ENCODE measurements at regions not wholly inside any gene's neighbourhood (a gene's known extent, or its start where the extent isn't known, plus 50 kb on each side); places are given as distances from the start of the nearest gene placed in this dataset.
A peak's percentile ranks its signal among the peaks of the same experiment; 100 is the strongest.
"Not testable (repeated sequence)": the region's sequence is repeated elsewhere in the genome, so short reads cannot be mapped to it uniquely, and the experiment has no call there.

DNA sequence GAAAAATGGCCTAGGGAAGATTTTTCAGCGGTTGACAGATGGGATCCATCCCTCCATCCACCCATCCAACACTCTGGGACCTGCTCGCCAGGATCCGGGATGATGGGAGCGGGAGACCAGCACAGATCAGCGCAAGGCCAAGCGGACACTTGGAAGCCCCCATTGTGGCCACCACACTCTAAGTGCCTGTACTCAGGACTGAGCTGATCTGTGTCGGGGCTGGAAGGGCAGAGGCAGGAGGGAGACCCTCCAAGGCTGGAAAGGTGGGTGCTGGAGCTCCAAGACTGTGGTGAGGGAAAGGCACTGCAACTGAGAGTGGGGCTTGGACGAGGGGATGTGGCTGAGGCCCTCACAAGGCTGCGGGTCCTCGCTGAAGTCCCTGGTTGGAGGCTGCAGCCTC lies 91.8 kb upstream of the TRPM1 start:
- no peak for TF ChIP-seq POLR2A (IDR thresholded peaks at IDR 0.05; ENCODE audit: low read depth, low read length)
- TF ChIP-seq TAF1 (IDR thresholded peaks at IDR 0.05; ENCODE audit: borderline replicate concordance, low read depth, low read length), result no peak
- TF ChIP-seq POLR2AphosphoS5 (IDR thresholded peaks at IDR 0.05; ENCODE audit: low read depth, low read length), result no peak
- FAIRE-seq, result no peak
- no peak for DNase-seq (ENCODE audit: insufficient read length)

DNA sequence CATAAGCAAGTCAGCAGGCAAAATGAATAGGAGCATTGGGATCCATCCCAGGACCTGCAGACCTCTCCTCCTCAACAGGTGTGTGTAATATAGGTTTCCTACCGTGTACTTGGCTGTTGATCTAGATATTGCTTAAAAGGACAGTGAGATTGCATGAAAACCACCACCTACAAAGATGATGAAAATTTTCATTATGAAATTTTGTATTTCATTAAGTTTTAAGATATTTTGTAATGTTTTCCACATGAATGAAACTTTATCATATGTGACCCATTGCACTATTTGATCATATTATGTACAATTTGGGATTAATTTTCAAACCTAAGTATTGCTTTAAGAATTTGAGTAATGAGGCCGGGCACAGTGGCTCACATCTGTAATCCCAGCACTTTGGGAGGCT lies 94.3 kb upstream of the TRPM1 start:
- no peak for DNase-seq (ENCODE audit: insufficient read length)
- no peak for FAIRE-seq
- TF ChIP-seq TAF1 (IDR thresholded peaks at IDR 0.05; ENCODE audit: borderline replicate concordance, low read depth, low read length) (no peak), POLR2A (IDR thresholded peaks at IDR 0.05; ENCODE audit: low read depth, low read length) (no peak), POLR2AphosphoS5 (IDR thresholded peaks at IDR 0.05; ENCODE audit: low read depth, low read length) (no peak)

DNA sequence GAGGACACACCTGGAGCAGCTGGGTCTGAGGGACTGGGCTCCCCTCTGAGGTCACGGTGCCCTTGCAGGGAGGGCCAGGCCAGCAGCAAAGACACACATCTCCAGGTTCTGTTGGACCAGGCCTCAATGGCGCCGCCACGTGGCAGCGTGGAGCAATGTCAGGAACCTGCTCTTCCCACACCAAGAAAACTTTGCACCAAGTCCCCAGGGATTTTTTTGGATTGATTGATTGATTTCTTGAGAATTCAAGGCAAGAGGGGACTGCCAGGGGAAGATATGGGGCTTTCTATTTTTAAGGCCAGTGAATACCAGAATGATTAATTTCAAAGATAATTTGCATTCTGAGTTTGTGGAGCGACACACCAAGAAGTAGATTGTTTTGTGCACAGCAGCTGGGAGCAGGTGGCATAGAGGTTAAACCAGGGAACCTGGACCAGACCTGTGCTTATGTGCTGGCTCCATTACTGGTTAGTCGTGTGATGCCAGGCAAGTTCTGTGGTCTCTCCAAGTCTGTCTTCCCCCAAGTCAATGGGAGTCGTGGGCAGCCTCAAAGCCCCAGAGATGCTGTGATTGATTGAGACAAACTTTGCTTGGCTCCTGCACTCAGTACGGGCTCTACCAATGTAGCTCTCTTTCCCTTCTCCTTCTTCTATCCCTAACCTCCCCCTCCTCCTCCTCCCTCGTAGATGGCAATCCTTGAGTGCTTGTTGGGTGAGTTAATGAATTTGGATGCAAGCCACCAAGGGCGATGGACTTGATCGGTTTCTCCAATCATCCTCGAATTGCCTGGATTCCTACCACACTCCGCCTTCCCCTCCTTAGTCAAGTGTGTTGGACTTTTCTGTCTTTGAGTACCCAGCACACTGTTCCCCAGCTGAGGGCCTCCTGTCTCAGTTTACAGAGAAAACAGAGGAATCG lies 96.2 kb upstream of the TRPM1 start:
- no peak for DNase-seq (ENCODE audit: insufficient read length)
- TF ChIP-seq POLR2A (IDR thresholded peaks at IDR 0.05; ENCODE audit: low read depth, low read length), result no peak
- TF ChIP-seq TAF1 (IDR thresholded peaks at IDR 0.05; ENCODE audit: borderline replicate concordance, low read depth, low read length), result no peak
- TF ChIP-seq POLR2AphosphoS5 (IDR thresholded peaks at IDR 0.05; ENCODE audit: low read depth, low read length), result no peak
- peak; percentile 67 for FAIRE-seq

DNA sequence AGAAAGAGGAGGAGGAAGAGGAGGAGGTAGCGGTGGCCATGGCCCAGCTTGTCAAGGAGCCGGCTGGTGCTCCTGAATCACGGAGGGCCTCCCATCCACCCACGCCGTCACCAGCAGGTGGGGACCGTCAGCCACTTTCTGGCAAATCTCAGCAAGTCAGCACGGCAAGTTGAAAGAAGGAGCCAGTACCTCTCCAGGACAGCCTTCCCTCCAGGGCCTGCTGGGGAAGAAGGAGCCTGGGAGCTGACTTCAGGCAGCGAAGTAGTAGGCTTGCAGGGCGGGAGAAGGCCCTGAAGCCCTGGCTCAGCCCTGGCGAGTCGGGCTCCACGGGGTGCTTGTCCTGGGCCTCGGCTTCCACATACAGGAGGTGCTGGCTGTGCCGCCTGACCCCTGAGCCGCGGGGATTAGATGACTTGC lies 99.2 kb upstream of the TRPM1 start:
- FAIRE-seq (peak; percentile 94), DNase-seq (ENCODE audit: insufficient read length) (peak; percentile 77)
- TF ChIP-seq POLR2AphosphoS5 (IDR thresholded peaks at IDR 0.05; ENCODE audit: low read depth, low read length) (no peak), POLR2A (IDR thresholded peaks at IDR 0.05; ENCODE audit: low read depth, low read length) (no peak), TAF1 (IDR thresholded peaks at IDR 0.05; ENCODE audit: borderline replicate concordance, low read depth, low read length) (no peak)

DNA sequence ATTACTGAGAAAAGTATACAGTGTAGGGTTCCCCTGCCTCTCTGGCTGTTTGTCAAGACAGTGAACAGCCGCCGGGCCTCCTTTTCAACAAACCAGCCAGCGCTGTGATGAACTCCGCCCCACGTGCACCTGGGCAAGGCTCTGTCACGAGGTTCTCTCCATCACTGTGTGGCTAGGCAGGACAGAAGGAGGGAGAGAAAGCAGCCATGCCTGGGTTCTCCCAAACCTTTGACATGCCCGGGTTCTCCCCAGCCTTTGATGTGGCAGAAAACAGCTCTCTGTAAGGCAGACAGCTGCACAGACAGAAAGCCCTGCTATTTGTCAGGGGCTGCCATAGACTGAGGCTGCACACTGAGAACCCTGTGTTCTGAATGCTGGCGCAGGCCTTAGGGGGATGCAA lies 101.4 kb upstream of the TRPM1 start:
- no peak for FAIRE-seq
- no peak for TF ChIP-seq POLR2A (IDR thresholded peaks at IDR 0.05; ENCODE audit: low read depth, low read length)
- no peak for TF ChIP-seq POLR2AphosphoS5 (IDR thresholded peaks at IDR 0.05; ENCODE audit: low read depth, low read length)
- TF ChIP-seq TAF1 (IDR thresholded peaks at IDR 0.05; ENCODE audit: borderline replicate concordance, low read depth, low read length), result no peak

DNA sequence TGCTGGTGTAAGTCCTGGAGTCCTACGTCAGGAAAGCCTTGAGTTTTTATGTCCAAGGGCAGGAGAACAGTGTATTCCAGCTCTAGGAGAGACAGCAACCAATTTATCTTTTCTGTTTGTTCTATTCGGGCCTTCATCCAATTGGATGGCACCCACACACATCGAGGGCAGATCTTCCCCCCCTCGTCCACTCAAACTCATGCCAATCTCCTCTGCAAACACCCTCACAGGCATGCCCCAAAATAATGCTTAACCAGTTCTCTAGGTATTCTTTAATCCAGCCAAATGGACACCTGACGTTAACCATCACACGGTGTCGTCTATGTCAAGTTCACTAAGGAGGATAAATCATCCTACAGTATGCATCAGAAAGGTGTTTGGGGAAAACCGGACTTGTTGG lies 102.5 kb upstream of the TRPM1 start:
- FAIRE-seq (no peak), DNase-seq (ENCODE audit: insufficient read length) (no peak)
- no peak for TF ChIP-seq POLR2A (IDR thresholded peaks at IDR 0.05; ENCODE audit: low read depth, low read length)
- no peak for TF ChIP-seq TAF1 (IDR thresholded peaks at IDR 0.05; ENCODE audit: borderline replicate concordance, low read depth, low read length)
- TF ChIP-seq POLR2AphosphoS5 (IDR thresholded peaks at IDR 0.05; ENCODE audit: low read depth, low read length), result no peak

More for the DNA sequence above, 101.4 kb upstream of the TRPM1 start:
- no peak for DNase-seq (ENCODE audit: insufficient read length)

DNA sequence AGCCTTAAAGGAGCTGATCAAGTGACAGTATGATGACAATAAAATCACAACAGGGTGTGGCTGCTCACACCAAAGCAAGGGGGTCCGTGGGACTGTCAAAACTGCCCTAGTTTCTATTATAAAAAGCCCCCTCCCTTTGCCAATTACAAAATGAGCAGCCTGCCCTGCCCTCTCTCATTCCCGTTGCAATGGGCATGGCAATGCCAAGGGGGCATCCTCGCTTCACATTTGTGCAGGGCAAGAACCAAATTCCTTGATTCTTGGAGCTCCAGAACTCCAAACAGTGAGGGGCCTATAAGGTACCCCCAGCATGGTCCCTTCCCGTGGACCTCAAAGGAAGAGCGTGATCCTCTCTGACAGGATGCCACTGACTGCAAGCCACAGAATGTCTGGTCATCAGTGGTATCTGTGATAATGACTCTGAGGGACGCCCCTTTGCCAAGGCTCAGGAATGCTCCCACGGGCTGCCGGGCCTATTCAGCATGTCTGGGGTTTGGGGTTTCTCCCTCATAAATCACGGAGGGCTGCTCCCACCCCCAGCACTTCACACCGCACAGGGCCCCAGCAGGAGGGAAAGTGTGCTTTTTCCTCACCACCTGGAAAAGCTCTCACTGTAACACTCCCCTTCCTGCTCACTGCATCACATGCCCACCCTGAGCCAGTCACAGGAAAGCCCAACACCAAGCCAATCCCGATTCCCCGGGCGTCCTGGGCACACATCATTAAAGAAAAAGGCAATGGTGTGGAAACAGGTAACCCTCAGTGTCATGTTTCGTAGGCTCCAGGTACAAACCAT lies 105.1 kb upstream of the TRPM1 start:
- DNase-seq (ENCODE audit: insufficient read length), result no peak
- no peak for TF ChIP-seq POLR2AphosphoS5 (IDR thresholded peaks at IDR 0.05; ENCODE audit: low read depth, low read length)
- TF ChIP-seq TAF1 (IDR thresholded peaks at IDR 0.05; ENCODE audit: borderline replicate concordance, low read depth, low read length), result no peak
- no peak for FAIRE-seq

DNA sequence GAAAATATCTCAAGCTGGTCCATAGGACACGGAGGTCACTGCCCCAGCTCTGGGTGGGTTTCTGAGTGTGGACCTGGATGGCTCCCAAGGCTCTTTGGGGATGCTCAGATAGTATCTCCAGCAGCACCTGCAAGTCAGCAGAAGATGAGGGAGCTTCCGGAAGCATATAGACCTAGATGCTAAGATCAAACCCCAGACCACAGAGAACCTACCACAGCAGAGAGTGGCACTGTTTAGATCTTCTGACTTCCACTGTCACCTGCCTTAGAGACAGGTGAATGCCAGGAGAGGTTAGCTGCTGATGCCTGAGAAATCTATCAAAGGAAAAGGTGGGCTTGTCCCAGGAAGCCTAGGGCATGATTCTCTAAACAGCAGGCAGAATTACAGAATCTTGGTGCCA lies 105.7 kb upstream of the TRPM1 start:
- TF ChIP-seq TAF1 (IDR thresholded peaks at IDR 0.05; ENCODE audit: borderline replicate concordance, low read depth, low read length) (no peak), POLR2A (IDR thresholded peaks at IDR 0.05; ENCODE audit: low read depth, low read length) (no peak), POLR2AphosphoS5 (IDR thresholded peaks at IDR 0.05; ENCODE audit: low read depth, low read length) (no peak)
- DNase-seq (ENCODE audit: insufficient read length), result no peak
- FAIRE-seq, result no peak

DNA sequence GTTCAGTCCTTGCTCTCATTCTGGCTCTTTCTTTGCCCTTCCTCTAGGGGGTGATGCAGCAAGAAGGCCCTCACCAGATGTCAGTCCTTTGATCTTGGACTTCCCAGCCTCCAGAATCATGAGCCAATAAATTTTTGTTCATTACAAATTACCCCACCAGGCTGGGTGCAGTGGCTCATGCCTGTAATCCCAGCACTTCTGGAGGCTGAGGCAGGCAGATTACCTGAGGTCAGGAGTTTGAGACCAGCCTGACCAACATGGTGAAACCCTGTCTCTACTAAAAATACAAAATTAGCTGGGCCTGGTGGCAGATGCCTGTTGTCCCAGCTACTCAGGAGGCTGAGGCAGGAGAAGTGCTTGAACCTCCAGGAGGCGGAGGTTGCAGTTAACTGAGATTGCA lies 106.3 kb upstream of the TRPM1 start:
- DNase-seq (ENCODE audit: insufficient read length); FAIRE-seq: not testable (repeated sequence)

DNA sequence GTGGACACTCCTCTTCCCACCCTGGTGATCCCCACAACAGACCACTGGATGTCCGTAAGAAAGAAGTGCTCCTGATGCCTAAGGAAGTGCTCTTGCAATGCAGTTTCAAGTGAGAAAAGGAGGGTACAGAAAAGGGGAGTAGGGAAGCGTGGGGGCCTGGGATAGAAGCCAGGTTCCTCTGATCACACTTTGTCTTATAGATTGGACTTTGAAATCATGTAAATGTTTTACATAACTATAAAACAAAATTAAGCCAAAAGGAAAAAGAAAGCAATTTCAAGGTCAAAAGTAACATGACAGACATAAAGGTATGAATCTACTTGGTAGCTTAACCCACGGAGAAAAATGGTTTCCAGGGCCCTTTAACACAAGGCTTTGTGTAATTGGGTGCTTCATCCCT lies 107.3 kb upstream of the TRPM1 start:
- FAIRE-seq, result no peak
- no peak for DNase-seq (ENCODE audit: insufficient read length)
- TF ChIP-seq POLR2AphosphoS5 (IDR thresholded peaks at IDR 0.05; ENCODE audit: low read depth, low read length), result no peak

DNA sequence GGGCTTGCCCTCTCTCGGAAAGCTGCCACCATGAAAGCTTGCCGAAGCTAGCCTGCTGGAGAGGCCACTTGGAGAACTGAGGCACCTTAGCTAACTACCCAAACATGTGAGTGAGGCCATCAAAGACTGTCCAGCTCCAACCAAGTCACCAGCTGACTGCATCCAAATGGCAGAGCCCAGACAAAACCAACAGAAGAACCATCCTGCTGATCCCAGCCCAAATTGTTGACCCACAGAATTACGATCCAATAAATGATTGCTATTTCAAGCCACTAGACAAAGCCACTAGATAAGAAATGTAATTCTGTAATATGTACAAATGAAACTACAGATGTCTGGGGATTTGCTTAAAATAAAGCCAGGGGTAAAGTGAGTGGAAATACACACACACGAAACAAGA lies 109.8 kb upstream of the TRPM1 start:
- FAIRE-seq, result no peak
- TF ChIP-seq POLR2A (IDR thresholded peaks at IDR 0.05; ENCODE audit: low read depth, low read length) (no peak), TAF1 (IDR thresholded peaks at IDR 0.05; ENCODE audit: borderline replicate concordance, low read depth, low read length) (no peak), POLR2AphosphoS5 (IDR thresholded peaks at IDR 0.05; ENCODE audit: low read depth, low read length) (no peak)
- DNase-seq (ENCODE audit: insufficient read length), result no peak
